T-helper 2 cell (primary cell): ENCODE measurements at regions not wholly inside any gene's neighbourhood (a gene's known extent, or its start where the extent isn't known, plus 50 kb on each side); places are given as distances from the start of the nearest gene placed in this dataset.

Experiments
- DNase-seq, 5 experiments: peaks; one replicate each; pipeline versions ENCODE4 v3.0.0 to v3.0.0-alpha.2; 2012 to 2022

DNA sequence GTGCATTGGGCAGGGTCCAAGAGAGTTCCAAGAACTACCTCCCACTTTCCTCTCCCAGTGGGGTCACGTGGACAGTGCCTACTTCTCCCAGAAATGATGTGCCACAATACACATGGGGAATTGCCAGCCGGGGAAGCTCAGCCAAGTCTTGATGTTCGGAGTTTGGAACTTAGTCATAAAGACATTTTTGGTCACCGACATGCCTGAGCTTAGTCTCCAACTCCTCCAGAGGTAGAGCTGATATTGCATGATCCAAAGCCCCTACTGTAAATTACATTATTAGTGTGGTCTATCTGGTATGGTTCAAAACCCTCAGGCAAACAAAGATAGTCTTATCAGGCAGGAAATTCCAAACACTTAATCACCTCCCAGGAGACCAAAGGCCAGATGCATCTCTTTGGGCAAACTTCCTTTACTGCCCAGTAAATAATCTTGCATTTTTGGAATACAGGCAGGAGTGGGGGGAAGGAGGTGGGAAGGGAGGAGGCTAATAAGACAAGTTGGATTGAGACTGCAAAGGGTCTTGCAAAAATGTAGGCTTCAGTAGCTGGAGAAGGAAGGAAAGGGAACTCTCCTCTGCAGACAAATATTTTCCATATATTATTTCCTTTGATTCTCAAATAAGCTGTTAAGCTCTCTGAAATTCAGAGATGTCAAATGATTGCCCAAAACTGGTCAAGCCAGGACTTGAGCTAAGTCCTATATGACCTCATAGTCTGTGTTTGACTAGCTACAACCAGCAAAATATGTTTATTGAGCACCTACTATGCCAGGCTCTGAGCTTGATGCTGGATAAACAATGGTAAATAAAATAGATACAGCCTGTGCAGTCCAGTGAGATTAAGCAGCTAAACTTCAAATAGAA, 99.4 kb downstream of the DRD1 start:
- DNase-seq: no peak

DNA sequence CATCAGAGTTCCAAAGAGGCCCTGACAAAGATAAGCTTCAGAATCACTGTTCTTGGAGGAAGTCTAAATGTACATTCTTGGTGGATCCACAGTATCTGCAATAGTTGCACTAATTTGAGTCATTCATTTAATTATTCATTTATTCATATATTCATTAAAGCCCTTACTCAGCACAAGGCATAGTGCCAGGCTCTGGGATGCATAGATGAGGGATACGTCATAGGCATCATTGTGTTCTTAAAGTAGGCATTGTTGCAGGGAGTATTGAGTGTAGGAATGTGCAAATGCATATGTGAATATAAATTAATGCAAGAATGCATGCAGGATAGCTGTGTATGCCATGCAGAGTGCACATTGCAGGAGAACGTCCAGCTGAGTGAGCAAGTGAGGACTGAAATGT, 100.7 kb downstream of the DRD1 start:
- DNase-seq: no peak

- DNase-seq: no peak
Observed at GRCh38 chr5:175340180-175340579, 103.8 kb downstream of the DRD1 start.

DNA sequence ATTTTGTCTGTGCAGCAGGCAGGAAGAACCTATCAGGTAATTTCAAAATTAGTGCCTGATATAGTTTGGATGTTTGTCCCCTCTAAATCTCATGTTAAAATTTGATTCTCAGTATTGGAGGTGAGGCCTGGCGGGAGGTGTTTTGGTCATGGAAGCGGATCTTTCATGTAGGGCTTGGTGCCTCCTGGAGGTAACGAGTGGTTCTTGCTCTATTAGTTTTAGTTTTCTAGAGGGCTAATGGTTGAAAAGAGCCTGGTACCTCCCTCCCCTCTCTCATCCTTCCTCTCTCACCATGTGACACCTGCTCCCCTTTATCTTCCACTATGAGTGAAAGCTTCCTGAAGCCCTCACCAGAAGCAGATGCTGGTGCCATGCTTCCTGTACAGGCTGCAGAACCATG, 106.3 kb downstream of the DRD1 start:
- DNase-seq: no peak

DNA sequence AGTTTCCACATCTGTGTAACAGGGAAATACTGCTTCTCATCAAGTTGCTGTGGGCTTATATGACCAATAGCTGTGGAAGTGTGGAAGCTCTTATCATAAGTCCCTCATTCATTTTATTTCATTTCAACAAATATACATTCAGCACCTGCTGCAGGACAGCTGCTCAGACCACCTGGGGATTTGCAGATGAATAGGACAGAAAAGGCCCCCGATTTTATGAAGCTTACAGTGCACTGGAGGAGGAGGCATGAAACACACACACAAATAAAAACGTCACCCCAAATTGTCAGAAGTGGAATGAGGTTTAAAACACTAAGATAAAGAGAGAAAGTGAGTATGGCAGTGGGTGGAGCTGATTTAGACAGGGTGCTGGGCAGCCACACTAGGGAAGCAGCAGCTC, 107.2 kb downstream of the DRD1 start:
- DNase-seq: no peak

DNA sequence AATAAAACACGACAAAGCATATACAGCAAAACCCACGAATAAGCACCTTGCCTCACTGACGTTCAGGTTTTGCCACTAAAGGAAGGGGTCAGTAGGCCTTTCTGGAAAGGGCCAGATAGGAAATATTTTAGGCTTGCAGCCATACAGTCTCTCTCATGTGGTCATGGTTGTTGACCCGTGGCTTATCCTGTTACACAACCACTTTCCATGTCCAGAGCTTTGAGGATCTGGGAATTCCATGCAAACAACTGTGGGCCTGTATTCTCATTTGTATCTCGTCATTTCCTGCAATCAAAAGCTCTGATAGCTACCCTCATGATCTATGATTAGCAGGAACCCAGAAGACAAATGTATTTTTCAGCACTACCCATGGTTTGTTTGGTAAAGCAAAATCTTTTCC, 108.3 kb downstream of the DRD1 start:
- DNase-seq: no peak

DNA sequence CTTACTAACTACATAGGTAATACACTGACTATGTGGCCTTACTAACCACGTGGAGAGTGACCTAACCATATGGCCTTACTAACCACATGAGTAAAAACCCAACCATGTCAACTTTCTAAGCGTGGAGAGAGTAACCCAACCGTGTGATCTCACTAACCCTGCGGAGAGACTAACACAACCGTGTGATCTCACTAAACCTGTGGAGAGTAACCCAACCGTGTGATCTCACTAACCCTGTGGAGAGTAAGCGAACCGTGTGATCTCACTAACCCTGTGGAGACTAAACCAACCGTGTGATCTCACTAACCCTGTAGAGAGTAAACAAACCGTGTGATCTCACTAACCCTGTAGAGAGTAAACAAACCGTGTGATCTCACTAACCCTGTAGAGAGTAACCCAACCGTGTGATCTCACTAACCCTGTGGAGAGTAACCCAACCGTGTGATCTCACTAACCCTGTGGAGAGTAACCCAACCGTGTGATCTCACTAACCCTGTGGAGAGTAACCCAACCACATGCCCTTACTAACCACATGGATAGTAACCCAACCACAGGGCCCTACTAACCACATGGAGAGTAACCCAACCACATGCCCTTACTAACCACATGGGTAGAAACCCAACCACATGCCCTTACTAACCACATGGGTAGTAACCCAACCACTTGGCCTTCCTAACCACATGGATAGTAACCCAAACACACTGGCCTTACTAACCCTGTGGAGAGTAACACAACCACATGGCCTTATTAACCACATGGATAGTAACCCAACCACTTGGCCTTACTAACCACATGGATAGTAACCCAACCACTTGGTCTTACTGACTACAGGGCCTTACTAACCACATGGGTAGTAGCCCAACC, 112.6 kb downstream of the DRD1 start:
- peak in 1 of 5 experiments; percentile 38 for DNase-seq

DNA sequence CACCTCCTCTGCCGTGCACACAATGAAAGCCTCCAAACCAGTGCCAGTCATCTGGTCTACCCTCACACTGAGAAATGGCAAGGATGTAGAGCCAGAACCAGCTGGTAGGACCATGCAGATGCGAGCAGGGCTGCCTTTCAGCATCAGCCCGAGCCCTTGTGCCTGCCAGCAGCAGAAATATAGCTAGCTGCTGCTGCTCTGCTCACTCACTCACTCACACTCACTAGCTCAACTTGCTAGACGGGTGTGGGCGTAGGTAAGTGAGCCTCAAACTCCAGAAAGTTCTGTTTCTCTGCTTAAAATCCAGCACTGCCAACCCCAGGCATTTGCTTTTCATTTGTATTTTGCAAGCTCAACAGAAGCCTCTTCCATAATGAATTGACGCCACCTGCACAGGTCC, 114.0 kb downstream of the DRD1 start:
- no peak for DNase-seq

GRCh38 chr5:175328687-175329086, 115.3 kb downstream of the DRD1 start:
- DNase-seq: no peak

DNA sequence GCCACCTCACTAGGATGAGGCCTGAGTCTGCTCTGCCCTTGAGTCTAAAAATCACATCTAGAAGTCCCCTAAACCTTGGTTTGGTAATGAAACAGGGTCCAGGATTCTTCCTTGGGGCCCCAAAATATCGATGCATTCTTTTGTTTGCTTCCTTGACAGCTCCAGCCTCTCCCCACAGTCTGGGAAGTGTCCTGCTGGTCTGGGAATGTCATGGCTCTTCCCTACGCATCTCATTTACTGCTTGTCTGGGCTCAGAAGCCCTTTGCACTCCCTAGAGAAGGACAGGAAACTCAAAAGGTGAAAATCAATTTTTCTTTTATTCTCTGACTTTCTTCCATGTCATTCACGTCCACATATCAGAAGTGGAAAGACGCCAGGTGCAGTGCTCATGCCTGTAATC, 115.8 kb downstream of the DRD1 start:
- no peak for DNase-seq

- DNase-seq: no peak
Observed at GRCh38 chr5:175325681-175326080, 118.3 kb downstream of the DRD1 start.

DNA sequence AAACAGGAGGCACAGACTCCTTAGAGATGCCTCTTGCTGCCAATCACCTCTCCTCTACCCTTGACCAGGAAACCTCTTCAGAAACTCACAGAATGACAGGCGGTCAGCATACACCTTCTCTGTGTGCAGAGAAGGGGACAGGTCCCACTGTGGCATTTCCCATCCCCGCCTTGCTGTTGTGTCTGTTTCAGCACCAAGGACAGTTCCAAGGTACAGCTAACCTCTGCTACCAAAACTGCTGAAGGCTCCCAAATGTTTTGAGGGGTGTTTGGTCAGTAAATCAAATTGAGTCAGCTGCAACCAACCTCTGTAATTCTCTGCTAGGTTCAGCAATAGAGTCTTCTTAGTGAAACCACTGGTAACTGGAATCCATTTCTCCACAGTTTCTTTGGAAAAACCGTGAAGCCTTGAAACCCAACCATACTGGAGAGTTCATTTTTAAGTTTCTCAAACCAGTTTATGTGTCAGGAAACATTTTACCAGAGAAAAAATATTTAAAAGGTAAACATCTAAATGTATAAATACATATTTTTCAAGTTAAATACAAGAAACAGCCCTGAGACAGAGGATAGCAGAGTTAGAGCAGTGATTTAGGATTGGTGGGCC, 122.0 kb downstream of the DRD1 start:
- peak in 1 of 5 experiments; percentile 47 for DNase-seq

GRCh38 chr5:175319199-175319598, 124.8 kb downstream of the DRD1 start:
- no peak for DNase-seq

GRCh38 chr5:175317872-175318271, 126.1 kb downstream of the DRD1 start:
- no peak for DNase-seq

DNA sequence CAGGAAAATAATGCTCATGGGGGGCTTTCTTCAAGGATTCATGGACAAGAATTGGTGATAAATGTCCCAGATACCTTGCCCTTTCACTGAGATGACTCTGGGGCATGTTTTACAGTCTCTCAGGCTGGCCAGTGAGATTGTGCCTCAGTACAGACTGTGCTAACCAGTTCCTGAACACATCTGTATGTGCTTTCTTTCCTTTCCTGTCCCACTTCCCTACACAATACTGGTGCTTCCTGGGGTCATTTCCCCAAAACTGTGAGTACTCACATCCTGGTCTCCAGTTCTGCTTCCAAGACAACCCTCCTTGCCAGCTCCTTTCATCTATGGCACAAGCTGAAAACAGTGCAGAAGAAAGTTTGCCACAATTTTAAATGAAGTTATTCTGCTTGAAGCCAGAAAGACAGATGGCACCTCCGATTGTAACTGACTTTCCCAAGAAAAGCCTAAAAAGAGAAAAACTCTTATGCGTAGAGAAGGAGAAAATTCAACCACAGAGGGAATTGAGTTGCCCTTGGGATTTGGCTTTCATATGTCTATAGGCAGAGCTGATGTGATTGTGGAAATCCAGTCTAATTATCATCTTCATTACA, 134.7 kb downstream of the DRD1 start:
- no peak for DNase-seq

DNA sequence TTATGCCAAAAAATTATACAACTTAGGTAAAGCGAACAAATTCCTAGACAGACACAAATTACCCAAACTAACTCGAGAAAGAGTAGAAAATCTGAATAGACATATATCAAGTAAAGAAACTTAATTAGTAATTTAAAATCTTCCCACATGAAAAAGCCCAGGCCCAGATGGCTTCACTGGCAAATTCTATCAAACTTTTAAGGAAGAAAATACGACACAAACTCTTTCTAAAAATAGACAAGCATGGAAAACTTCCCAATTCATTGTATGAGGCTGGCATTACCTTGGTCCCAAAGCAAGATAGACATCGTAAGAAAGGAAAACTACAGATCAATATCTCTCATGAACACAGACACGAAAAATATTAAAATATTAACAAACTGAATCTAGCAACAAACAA, 135.3 kb downstream of the DRD1 start:
- DNase-seq: no peak

DNA sequence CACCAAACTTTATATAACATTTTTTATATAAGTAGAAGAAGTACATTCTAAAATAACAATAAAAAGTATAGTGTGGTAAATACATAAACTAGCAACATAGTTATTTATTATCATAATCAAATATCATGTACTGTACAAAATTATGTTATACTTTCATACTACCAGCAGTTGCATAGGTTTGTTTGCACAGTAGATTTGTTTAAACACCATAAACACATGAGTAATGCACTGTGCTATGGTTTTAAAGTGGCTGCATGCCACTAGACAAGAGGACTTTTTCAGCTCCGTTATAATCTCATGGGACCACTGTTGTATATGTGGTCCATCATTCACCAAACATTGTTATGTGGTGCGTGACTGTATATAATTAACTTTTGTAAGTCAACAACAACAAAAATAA, 137.6 kb downstream of the DRD1 start:
- DNase-seq: no peak

DNA sequence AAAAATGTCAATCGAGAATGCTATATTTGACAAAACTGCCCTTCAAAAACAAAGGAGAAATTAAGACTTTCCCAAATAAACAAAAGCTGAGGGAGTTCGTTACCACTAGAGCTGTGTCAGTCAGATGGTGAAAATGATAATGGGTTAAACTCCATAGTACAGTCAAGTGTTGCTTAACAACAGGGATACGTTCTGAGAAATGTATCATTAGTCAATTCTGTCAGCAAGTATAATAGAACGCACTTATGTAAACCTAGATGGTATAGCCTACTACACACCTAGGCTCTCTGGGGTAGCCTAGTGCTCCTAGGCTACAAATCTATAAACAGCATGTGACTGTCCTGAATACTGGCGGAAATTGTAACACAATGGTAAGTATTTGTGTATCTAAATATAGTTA, 138.7 kb downstream of the DRD1 start:
- DNase-seq: no peak

DNA sequence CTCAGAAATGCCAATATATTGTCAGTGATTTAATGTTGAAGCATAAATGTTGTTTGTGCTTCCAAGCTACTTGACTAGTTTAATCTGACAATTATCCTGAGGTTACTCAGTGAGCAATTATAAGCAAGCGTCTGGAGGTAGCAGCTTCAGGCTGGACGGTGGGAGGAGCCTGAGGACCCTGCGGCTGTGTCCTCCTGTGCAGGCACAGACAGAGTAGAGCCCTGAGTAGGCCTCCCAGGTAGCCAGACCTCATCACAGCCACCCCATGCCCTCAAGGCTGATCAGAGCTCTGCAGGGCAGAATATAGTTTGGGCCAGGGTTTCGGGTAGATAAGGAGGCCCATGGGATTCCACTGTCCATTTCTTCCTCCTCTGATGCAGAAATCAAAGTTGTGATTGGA, 153.6 kb downstream of the DRD1 start:
- no peak for DNase-seq

- DNase-seq: no peak
Observed at GRCh38 chr5:175288048-175288621, 155.8 kb downstream of the DRD1 start.

DNA sequence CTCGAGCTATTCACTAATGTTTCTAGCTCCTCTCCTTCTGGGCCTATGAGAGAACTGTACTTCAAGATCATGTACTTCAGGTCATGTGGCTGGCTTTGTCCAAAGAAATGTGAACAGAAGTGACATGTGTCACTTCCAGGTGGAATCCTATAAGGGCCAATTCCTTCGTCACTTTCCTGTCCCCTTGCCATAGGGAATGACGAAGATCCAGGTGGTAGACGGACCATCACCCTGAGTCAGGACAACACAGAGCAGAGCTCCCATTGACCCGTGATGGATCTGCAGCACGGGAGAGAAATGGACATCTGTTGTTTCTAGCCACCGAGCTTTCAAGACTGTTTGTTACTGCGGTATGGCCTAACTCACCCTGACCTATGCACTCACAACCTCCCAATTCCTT, 157.0 kb downstream of the DRD1 start:
- DNase-seq: no peak

- no peak for DNase-seq
Observed at GRCh38 chr5:175285261-175285660, 158.7 kb downstream of the DRD1 start.

GRCh38 chr5:175284806-175285205, 159.2 kb downstream of the DRD1 start:
- DNase-seq: no peak
